ENCODE measurements at regions not wholly inside any gene's neighbourhood (a gene's known extent, or its start where the extent isn't known, plus 50 kb on each side); places are given as distances from the start of the nearest gene placed in this dataset.

DNA sequence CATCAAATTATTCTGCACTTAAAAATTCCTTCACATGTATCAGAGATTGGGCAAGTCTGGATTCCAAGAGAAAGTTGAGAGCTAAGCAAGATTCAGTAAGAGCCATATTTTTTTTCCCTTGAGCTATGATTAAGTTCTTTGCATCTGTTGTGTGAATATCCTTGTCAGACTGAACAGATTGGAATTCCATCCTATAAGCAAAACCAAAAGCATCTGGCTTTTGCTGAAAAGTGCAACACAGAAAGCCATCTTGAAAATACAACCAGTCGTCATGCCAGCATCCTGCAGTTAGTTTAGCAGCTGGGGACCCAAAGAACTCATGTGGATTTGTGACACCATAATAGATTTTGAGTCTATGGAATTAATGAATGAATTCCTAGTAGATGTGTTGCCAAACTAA lies 316.9 kb downstream of the MTRR start:
- no peak for TF ChIP-seq TCF4 (CRISPR knock-in tag; IDR thresholded peaks at IDR 0.05; ENCODE audit: borderline replicate concordance)
- no peak for TF ChIP-seq ARNTL (CRISPR knock-in tag; IDR thresholded peaks at IDR 0.05; ENCODE audit: borderline replicate concordance, low read depth)
- TF ChIP-seq, protein P1, sequence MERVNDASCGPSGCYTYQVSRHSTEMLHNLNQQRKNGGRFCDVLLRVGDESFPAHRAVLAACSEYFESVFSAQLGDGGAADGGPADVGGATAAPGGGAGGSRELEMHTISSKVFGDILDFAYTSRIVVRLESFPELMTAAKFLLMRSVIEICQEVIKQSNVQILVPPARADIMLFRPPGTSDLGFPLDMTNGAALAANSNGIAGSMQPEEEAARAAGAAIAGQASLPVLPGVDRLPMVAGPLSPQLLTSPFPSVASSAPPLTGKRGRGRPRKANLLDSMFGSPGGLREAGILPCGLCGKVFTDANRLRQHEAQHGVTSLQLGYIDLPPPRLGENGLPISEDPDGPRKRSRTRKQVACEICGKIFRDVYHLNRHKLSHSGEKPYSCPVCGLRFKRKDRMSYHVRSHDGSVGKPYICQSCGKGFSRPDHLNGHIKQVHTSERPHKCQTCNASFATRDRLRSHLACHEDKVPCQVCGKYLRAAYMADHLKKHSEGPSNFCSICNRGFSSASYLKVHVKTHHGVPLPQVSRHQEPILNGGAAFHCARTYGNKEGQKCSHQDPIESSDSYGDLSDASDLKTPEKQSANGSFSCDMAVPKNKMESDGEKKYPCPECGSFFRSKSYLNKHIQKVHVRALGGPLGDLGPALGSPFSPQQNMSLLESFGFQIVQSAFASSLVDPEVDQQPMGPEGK (CRISPR knock-in tag; IDR thresholded peaks at IDR 0.05; ENCODE audit: borderline replicate concordance) = no peak
- TF ChIP-seq ZFP30 (CRISPR knock-in tag; IDR thresholded peaks at IDR 0.05) = no peak

Data from SK-N-SH treated with all-trans-retinoic acid at 6 μM for 48 hours (cell line).